DMS153 treated with DMSO at 0.1 percent for 48 hours (cell line): ENCODE measurements at regions not wholly inside any gene's neighbourhood (a gene's known extent, or its start where the extent isn't known, plus 50 kb on each side); places are given as distances from the start of the nearest gene placed in this dataset.
A peak's percentile ranks its signal among the peaks of the same experiment; 100 is the strongest.

Experiments used
- DNase-seq: peaks from one replicate; lab custom pipeline; 2025; ENCODE audit not compliant: unreplicated experiment; lab: John Stamatoyannopoulos, UW

- peak; percentile 50 for DNase-seq
These were observed 349.2 kb downstream of the GADD45G start for GRCh38 chr9:89953824-89954615.

DNA sequence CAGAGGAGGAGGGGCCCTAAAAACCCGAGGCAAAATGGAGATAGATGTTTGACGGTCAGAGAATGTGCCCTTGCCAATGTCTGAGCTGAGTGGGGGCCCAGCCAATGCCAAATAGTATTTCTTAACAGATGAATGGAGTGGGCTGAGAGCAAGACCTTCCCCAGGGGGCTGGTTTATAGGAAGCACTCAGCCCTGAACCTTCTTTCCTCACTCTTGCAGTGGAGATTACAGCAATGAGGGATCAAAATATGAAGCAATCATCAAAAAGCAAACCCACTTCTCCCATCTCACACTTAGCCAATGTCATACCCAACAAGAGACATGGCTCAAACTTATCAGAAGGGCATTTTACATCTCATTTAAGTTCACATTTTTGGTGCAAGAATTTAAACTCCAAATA, 350.3 kb downstream of the GADD45G start:
- DNase-seq: no peak

- no peak for DNase-seq
These were observed 350.8 kb downstream of the GADD45G start for GRCh38 chr9:89955626-89956025.

DNA sequence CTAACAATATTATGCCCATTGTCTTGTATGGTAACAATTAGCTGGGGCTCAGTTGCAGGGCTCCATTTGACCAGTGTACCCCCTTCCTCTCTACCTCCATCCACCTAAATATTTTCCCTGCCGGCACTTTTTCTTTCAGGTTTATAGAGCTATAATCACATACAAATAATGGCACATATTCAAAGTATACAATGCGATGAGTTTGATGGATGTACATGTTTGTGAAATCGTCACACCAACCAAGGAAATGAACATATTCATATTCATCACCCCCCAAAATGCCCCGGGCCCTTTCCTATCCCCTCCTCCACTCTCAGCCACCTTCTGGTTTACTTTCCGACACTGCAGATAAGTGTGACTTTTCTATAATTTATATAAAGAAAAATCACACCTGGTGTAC, 351.5 kb downstream of the GADD45G start:
- no peak for DNase-seq

DNA sequence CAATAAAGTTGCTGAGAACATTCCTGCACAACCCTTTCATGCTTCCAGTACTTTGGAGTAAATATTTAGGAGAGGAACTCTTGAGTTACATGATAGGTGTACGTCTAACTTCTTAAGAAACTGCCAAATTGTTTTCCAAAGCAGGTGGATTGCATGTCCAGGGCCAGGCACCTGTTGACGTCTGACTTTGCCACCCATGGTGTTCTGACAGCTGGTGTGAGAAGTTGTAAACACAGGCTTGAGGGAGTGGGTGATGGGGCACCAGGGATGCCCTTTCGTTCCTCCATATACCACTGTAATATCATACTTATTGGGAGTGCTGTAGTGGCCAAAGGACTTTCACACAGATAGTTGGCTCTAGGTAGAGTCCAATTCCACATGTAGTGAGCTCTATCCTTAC, 352.1 kb downstream of the GADD45G start:
- DNase-seq: no peak

- DNase-seq: no peak
These were observed 353.3 kb downstream of the GADD45G start for GRCh38 chr9:89958086-89958485.

DNA sequence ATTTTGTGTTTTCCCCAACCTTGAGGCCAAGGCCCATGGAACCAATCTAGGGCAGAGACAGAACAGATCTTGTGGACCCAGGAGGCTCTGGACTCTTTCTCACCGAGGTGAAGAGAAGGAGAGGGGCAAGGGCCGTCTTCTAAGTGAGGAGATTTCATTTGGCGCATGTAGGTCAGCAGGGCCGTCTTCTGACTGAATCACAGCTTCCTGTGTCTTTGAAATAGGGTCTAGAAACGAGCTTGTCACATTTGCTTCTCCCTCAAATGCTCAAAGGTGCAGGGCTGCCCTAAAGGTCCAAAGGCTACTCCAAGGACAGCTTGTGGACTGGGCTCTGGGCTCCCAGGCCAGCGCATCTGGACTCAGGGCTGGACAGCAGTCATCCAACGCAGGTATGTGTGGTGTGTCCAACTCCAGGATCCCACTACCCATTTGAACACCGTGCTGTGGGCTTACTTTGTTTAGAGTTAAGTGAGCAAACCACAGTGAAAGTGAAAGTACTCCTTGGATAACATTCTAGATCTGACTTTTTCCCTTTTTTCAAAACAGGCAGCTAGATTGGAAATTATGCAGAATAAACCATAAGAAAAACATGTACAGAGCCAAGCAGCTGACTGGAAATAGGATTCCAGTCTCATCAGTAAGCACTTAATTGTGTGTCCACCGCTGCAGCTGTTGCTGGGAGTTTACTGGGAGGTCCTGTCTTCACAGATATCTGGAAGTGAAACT, 357.0 kb downstream of the GADD45G start:
- no peak for DNase-seq

DNA sequence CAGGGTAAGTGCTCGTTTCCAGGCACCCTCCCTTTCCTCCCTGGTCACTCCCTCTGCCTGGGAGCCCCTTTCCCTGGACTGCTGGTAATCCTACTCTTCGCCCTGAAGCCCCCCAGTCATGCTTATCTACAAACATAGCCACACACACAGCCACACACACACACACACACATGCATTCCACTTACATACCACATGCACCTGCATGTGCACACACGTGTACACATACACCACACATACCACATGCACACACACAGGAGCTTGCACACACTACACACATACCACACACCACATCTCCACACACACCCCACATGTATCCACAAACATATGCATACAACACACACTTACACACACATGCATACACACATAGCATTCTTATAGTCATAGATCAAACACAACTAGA, 358.5 kb downstream of the GADD45G start:
- DNase-seq: no peak

- DNase-seq: no peak
These were observed 362.7 kb downstream of the GADD45G start for GRCh38 chr9:89967527-89967926.

- peak; percentile 54 for DNase-seq
These were observed 364.4 kb downstream of the GADD45G start for GRCh38 chr9:89969156-89969675.

GRCh38 chr9:89969881-89970639, 365.2 kb downstream of the GADD45G start:
- no peak for DNase-seq

DNA sequence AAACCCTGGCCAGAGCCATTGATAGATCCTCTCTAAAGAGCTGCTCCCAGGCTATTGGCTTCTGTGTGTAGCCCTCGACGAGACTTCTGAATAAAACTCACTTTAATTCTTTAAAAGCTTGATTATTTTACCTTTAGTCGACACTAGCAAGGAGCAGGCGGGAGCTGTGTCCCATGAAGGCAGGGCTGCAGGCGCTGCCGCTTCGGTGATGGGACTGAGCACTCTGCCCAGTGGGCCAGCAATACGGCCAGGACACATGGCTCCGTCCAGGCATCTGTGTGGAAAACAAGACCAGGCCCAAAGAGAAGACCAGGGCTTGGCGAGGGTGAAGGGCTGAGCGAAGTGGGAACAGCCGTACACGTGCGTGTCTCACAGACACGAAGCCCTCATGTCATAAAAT, 365.9 kb downstream of the GADD45G start:
- DNase-seq: no peak

DNA sequence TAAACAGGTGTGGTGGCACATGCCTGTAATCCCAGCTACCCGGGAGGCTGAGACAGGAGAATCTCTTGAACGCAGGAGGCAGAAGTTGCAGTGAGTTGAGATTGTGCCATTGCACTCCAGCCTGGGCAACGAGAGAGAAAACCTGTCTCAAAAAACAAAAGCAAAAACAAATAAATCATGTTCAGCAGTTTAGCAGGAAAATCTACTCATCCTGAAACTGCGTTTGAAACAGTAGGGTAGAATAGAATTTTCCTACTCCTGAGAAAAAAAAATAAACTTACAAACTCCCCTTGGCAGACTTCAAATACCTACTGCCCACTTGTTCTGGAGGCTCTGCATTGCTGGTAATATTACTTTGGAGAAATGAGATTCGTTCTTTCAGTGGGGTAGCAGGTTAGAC, 367.7 kb downstream of the GADD45G start:
- DNase-seq: no peak

DNA sequence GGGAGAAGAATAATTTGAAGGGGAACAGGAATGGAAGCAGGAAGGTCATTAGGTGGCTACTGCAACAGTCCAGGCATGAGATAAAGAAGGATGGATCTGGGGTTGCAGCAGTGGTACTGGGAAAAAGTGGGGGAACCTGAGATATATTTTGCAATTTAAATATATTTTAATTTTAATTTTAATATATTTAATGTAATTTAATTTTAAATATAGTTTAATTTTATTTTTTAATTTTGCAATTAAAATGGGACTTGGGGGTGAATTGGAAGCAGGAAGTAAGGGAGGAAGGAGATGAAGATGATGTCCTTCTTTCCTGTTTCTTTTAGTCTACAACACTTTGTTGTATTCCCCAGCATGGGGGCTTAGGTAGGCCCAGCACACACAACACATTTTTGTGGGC, 369.8 kb downstream of the GADD45G start:
- no peak for DNase-seq

DNA sequence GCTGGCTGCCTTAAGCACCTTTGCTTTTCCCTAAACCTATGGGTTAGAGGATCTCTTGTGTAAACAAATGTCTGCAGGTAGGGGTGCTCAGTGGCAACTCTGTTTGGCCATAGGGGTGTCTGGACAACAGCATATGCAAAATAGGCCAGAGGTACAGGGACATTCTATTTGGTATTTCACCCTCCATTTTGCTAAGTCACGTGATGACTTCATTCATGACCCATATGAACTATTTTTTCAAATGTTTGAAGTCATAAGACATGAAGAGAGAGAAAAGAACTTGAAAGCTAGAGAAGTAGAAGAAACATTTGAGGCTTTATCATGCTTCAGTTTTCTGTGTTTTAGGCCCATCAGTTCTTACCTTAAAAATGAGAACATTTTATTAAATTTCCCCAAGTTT, 370.2 kb downstream of the GADD45G start:
- DNase-seq: no peak

- no peak for DNase-seq
These were observed 370.8 kb downstream of the GADD45G start for GRCh38 chr9:89975630-89976029.

DNA sequence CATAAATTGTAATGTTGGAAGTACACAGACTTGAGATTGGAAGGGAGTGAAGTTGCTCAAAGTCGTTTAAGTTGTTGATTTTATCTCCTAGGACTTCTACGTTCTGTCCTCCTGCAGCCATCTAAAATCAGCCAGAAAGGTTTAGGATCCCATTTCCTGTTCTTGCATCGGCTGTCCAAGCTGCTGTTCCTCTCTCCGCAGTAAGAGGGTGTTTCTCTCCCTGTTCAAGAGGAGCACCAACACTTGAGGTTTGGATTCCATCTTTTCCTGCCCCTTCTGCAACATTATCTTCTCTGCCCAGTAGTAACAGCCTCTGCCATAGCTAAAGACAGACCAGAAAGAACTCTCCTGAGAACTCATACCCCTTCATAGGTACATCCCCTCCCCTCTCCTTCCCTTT, 373.4 kb downstream of the GADD45G start:
- peak; percentile 45 for DNase-seq

DNA sequence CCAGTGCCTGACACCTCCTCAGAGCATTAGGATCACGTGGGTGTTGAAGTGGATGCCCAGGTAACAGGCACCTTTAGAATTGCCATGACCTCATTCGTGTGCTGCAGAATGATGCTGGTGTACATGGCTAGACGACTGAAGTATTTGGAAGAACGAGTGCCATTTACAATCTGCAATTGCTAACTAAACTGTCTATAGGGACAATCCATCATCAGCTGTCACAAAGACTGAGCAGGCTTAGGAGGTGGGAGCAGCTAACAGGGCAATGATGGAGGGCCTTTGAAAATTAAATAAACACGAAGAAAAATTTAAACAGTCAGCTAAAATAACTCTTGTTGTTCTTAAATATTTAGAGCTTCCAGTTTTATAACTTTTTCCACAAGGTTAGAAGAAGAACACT, 375.8 kb downstream of the GADD45G start:
- DNase-seq: peak; percentile 72

DNA sequence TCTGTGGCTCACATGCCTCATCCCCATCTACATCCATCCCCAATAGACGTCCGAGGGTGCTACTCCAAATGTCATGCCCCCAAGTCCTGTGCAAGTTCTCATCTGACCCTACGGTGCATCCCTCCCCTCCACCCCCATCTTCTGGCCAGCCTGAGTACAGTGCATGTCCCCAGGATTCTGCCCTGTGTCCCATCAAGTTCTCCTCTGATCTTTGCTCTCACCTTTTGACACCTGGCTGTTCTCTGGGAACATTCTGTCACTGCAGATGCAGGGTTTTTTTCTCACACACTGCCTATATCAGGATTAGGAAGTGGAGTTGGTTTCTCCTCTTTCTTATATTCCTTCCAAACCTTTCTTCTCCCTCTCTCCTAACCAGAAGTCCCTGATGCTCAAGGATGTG, 377.2 kb downstream of the GADD45G start:
- DNase-seq: no peak

GRCh38 chr9:89983411-89983810, 378.6 kb downstream of the GADD45G start:
- no peak for DNase-seq

- DNase-seq: no peak
These were observed 379.4 kb downstream of the GADD45G start for GRCh38 chr9:89984214-89984613.

GRCh38 chr9:89985068-89985467, 380.3 kb downstream of the GADD45G start:
- no peak for DNase-seq
